Retinal pigment epithelial cell (primary cell): ENCODE measurements at regions not wholly inside any gene's neighbourhood (a gene's known extent, or its start where the extent isn't known, plus 50 kb on each side); places are given as distances from the start of the nearest gene placed in this dataset.
"Not testable (repeated sequence)": the region's sequence is repeated elsewhere in the genome, so short reads cannot be mapped to it uniquely, and the experiment has no call there.

ENCODE experiments used
- DNase-seq: peaks from one replicate; pipeline ENCODE4 v3.0.0-alpha.2; 2010; ENCODE audit warnings: low read depth
- H3K4me3 ChIP-seq: 2 replicates; pipeline ENCODE4 v1.5.1; 2011; ENCODE audit warnings: mild to moderate bottlenecking, low read length, control low read depth, moderate library complexity
- CTCF ChIP-seq: conservative IDR thresholded peaks from 2 replicates; pipeline ENCODE4 v1.5.1; 2011; ENCODE audit warnings: low read depth, low read length, control low read depth, inconsistent platforms

GRCh38 chr18:35892118-35892517 is 80.4 kb upstream of the RMP24 start:
- no peak for TF ChIP-seq CTCF
- no peak overlapping the region for H3K4me3 ChIP-seq
- no peak for DNase-seq

- not testable (repeated sequence) for DNase-seq, H3K4me3 ChIP-seq
Observed at GRCh38 chr18:35897481-35897880, 75.0 kb upstream of the RMP24 start.

- no peak for TF ChIP-seq CTCF
- no peak for DNase-seq
- H3K4me3 ChIP-seq, result no peak overlapping the region
Observed at GRCh38 chr18:35904389-35905037, 68.0 kb upstream of the RMP24 start.

- no peak for TF ChIP-seq CTCF
- no peak for DNase-seq
- no peak overlapping the region for H3K4me3 ChIP-seq
Observed at GRCh38 chr18:35905436-35905835, 67.0 kb upstream of the RMP24 start.

GRCh38 chr18:35906291-35906690 is 66.2 kb upstream of the RMP24 start:
- DNase-seq, H3K4me3 ChIP-seq: not testable (repeated sequence)

- H3K4me3 ChIP-seq, result no peak overlapping the region
- no peak for DNase-seq
- no peak for TF ChIP-seq CTCF
Observed at GRCh38 chr18:35910327-35910726, 62.2 kb upstream of the RMP24 start.

GRCh38 chr18:35912332-35912731 is 60.1 kb upstream of the RMP24 start:
- no peak overlapping the region for H3K4me3 ChIP-seq
- TF ChIP-seq CTCF, result no peak
- DNase-seq, result no peak

- no peak for TF ChIP-seq CTCF
- no peak for DNase-seq
- H3K4me3 ChIP-seq, result no peak overlapping the region
Observed at GRCh38 chr18:35915056-35915455, 57.4 kb upstream of the RMP24 start.
